GM12801 (cell line): ENCODE measurements at regions not wholly inside any gene's neighbourhood (a gene's known extent, or its start where the extent isn't known, plus 50 kb on each side); places are given as distances from the start of the nearest gene placed in this dataset.

ENCODE experiments used
- TF ChIP-seq, protein P1 (sequence below): IDR thresholded peaks from one replicate; pipeline ENCODE4 v1.5.1; 2011; ENCODE audit warnings: control low read depth; ENCODE audit not compliant: insufficient read length; ENCODE audit errors: extremely low read depth

DNA sequence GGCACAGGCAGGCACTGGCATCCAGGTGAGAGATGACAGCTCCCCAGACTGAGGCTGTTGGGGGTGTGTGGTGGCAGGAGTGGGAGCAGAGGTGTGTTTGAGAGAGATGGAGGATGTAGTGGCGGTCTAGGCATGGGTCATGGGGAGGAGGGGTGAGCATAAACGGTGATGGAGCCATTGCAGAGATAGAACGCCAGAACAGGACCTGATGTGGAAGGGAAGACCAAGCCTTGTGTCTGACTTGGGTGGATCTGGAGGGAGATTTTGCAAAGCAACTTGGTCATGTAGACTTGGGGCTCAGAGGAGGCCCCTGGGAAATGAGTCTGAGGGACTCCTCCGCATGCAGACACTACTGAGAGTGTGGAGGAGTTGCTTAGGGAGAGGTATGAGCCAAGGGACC is 50.0 kb upstream of the CLDN5 start:
- TF ChIP-seq, protein P1, sequence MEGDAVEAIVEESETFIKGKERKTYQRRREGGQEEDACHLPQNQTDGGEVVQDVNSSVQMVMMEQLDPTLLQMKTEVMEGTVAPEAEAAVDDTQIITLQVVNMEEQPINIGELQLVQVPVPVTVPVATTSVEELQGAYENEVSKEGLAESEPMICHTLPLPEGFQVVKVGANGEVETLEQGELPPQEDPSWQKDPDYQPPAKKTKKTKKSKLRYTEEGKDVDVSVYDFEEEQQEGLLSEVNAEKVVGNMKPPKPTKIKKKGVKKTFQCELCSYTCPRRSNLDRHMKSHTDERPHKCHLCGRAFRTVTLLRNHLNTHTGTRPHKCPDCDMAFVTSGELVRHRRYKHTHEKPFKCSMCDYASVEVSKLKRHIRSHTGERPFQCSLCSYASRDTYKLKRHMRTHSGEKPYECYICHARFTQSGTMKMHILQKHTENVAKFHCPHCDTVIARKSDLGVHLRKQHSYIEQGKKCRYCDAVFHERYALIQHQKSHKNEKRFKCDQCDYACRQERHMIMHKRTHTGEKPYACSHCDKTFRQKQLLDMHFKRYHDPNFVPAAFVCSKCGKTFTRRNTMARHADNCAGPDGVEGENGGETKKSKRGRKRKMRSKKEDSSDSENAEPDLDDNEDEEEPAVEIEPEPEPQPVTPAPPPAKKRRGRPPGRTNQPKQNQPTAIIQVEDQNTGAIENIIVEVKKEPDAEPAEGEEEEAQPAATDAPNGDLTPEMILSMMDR = no peak

DNA sequence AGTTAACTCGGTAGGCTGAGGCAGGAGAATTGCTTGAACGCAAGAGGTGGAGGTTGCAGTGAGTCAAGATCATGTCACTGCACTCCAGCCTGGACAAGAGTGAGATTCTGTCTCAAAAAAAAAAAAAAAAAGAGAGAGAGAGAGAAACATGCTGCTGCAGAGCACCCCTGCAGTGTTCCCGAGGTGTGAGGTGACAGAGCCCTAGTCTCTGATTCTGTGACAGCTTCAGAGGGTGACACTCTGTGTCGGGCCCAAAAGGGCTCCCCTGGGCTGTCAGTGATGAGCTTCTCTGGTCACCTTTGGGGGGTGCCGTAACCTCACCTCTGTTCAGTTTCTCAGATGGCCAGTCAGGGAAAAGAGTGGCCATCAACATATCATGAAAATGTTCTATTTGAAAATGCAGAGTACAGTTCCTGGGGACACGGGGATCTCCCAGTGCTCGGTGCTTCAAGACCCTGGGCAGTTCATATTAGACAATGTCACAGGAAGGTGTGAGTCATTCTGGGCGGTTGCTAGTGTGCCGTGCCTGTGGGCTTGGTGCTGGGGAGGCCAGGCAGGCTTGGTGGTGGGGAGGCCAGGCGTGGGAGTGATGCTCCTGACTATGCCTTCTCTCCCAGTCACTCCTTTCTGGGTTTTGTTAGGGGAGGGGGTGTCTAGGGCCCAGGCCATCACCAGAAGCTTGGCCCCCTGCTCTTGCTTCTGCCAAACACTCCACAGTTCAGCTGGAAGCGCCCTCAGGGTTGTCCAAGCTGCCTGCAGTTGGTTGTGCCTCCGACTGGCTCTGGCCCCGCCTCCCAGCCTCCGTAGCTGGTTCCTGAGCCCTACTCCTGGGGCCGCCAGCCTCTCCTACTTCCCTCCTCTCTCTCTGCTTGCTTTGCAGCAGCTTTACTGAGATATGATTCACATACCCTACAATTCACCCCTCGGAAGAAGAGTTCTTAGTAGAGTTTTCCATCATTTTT is 52.5 kb upstream of the CLDN5 start:
- TF ChIP-seq, protein P1 = no peak

DNA sequence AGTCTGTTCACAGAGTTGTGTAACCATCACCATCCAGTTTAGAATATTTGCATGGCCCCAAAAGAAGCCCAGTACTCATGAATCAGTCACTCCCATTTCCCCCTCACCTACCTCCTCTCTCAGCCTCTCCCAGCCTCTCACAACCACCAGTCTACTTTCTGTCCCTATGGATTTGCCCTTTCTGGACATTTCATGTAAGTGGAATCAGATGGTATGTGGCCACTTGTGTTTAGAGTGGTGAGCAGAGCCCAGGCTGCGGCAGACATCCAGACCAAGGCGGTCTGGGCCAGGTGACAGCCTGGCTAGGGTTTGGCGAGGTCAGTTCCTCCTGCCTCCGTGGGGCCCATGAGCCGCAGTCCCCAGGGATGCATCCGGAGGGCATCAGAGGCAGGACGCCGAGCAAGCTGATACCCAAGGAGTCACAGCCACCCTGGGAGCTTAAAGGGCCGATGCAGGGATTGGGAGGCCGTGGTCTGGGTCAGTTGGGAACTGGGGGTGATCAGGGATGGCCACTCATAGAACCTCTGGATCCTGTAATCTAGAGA is 53.3 kb upstream of the CLDN5 start:
- TF ChIP-seq, protein P1 = no peak

DNA sequence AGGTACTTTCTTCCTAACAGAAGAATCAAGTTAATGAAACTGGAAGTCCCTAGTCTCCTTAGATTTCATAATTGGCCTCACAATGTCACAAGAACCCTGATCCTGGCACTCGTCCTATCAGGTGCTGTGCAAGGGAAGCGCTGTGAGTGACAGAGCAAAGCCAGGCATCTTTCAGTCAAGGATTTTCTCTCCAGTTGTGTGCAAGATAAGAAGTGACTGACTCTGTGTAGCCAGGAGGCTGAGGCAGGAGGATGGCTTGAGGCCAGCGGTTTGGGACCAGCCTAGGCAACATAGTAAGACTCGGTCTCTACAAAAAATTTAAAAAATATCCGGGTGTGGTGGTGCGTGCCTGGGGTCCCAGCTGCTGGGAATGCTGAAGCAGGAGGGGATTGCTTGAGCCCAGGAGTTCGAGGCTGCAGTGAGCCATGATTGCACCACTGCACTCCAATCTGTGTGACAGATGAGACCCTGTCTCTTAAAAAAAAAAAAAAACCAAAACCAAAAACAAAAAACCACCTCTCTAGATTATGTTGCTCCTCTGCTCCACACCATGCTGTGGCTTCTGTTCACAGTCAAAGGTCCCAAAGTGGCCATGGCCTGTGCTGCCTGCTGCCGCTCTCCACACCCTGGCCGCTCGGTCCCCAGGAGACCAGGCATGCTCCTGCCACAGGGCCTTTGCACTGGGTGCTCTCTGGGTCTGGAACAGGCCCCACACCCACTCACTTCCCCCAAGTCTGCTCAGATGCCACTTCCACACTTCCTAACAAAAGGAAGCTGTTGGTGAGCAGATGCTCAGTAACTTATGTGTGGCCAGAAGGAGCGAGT is 54.2 kb upstream of the CLDN5 start:
- TF ChIP-seq, protein P1 = no peak

DNA sequence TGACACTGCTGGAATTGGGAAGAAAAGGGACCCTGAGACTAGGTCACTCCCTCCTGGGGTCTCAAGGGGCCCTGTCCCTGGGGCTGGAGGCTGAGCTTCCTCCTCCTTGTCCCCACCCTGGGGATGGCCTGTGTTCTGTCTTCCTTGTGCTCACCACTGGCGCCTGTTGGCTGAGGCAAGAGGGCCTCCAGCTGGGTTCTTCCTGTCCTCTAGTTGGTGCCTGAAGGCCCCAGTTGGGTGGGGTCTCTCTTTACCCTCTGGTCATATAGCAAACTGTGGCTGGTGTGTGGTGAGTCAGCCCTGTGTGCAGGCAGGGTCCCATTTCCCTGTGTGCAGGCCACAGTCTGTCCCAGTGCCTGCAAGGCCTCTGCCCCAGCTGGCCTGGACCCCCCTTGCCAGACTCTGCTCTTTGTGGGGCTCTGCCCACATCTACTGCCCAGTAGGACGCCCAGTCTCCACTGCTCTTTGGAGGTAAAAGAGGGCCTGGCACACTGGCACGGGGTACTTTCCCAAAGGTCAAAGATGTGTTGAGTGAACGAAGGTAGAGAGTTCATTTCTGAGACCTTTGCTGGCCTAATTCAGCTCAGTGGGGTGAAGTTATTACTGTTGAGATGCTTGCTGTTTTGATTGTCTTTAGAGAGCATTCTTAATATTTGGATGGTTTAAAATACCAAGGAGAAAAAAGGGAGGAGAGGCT is 55.1 kb upstream of the CLDN5 start:
- TF ChIP-seq, protein P1 = no peak

DNA sequence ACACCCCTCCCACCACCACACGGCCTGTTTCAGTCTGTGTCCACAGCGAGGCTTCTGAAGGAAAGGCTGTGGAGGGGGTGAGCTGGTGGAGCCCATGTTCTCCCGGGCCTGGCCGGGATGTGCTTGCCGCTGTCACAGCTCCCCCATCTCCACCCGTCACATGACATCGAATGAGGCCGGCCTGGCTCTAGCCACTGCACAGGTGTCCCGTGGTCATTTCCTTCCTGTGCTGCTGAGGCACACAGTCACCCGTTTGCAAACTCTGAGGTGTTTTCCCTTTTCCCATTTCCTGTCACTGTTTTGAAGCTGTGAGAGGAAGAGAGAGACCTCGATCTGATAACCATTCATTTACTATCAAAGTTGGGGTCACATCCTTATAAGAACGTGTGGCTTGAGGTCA is 55.7 kb upstream of the CLDN5 start:
- TF ChIP-seq, protein P1 = no peak
